Smooth muscle cell (in vitro differentiated cells): ENCODE measurements at regions not wholly inside any gene's neighbourhood (a gene's known extent, or its start where the extent isn't known, plus 50 kb on each side); places are given as distances from the start of the nearest gene placed in this dataset.
"Not testable (repeated sequence)": the region's sequence is repeated elsewhere in the genome, so short reads cannot be mapped to it uniquely, and the experiment has no call there.

Experiments used
- DNase-seq: peaks from one replicate; lab custom pipeline; 2025; ENCODE audit not compliant: unreplicated experiment; lab: John Stamatoyannopoulos, UW
- H2AFZ ChIP-seq: fragments of 200-600 bp; sonication (generic); 2 replicates; pipeline ENCODE4 v1.6.0; 2016; ENCODE audit warnings: antibody characterized with exemption, low read depth, mild to moderate bottlenecking
- H3F3A ChIP-seq: fragments of 200-600 bp; sonication (generic); 2 replicates; pipeline ENCODE4 v1.6.0; 2017; ENCODE audit warnings: antibody characterized with exemption, low read depth
- H3K27ac ChIP-seq: fragments of 200-600 bp; sonication (generic); 2 replicates; pipeline ENCODE4 v1.5.1; 2016; ENCODE audit warnings: low read depth, mild to moderate bottlenecking
- H3K27me3 ChIP-seq: fragments of 200-600 bp; sonication (generic); 2 replicates; pipeline ENCODE4 v1.6.1; 2016; ENCODE audit warnings: low read depth, mild to moderate bottlenecking
- H3K36me3 ChIP-seq: fragments of 200-600 bp; sonication (generic); 2 replicates; pipeline ENCODE4 v1.5.1; 2016; ENCODE audit warnings: low read depth
- H3K4me1 ChIP-seq: fragments of 200-600 bp; sonication (generic); 2 replicates; pipeline ENCODE4 v1.5.1; 2016; ENCODE audit warnings: low read depth
- H3K4me2 ChIP-seq: fragments of 200-600 bp; sonication (generic); 2 replicates; pipeline ENCODE4 v1.6.0; 2016; ENCODE audit warnings: mild to moderate bottlenecking
- H3K4me3 ChIP-seq: fragments of 200-600 bp; sonication (generic); 2 replicates; pipeline ENCODE4 v1.5.1; 2016; ENCODE audit warnings: mild to moderate bottlenecking
- H3K79me2 ChIP-seq: fragments of 200-600 bp; sonication (generic); 2 replicates; pipeline ENCODE4 v1.6.0; 2016; ENCODE audit warnings: low read depth, mild to moderate bottlenecking
- H3K9ac ChIP-seq: fragments of 200-600 bp; sonication (generic); 2 replicates; pipeline ENCODE4 v1.6.0; 2016; ENCODE audit warnings: low read depth
- H3K9me3 ChIP-seq: fragments of 200-600 bp; sonication (generic); replicated peaks from 2 replicates; pipeline ENCODE4 v1.5.1; 2016; ENCODE audit warnings: low read depth
- H4K20me1 ChIP-seq: fragments of 200-600 bp; sonication (generic); 2 replicates; pipeline ENCODE4 v1.6.0; 2016; ENCODE audit warnings: low read depth
- WGBS: methylation state at CpG from one replicate; pipeline ENCODE4 v1.1.7; 2016; ENCODE audit warnings: low lambda C conversion rate; 5-methylcytosine and 5-hydroxymethylcytosine counted together
- TF ChIP-seq, protein P1 (sequence below): fragments of 200-600 bp; sonication (generic); IDR thresholded peaks from 2 replicates; pipeline ENCODE4 v1.5.1; 2017; ENCODE audit warnings: borderline replicate concordance, mild to moderate bottlenecking, antibody characterized with exemption; ENCODE audit not compliant: insufficient read depth, poor library complexity, severe bottlenecking

DNA sequence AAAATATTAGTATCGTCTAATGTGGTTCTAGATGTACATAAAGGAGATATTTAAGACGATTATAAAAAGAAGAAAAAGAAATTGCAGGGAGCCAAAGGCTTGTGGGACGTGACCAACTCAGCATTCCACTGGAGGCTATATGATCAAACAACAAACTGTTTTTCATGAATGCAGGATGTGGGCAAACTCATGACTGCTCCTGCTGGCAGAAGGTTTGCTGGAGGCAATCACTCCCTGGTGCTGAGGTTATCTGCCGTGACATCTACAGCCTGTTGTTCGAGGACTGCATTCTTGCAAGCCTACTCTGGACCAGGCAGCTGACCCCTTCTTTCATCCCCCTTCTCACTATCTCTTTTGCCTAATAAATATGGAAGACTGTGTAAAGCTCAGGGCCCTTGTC lies 518.1 kb downstream of the UQCRFS1 start:
- Histone ChIP-seq H3K9me3 (no peaks in the 10 kb centered on the region), H3K4me1 (no peaks in the 10 kb centered on the region), H3K36me3 (no peaks in the 10 kb centered on the region), H3K9ac (no peak overlapping the region), H3F3A (no peaks in the 10 kb centered on the region), H3K79me2 (no peaks in the 10 kb centered on the region), H4K20me1 (no peaks in the 10 kb centered on the region), H3K4me3 (no peak overlapping the region), H3K4me2 (no peak overlapping the region), H3K27me3 (no peaks in the 10 kb centered on the region), H3K27ac (no peak overlapping the region), H2AFZ (no peak overlapping the region)
- no peak for DNase-seq
- TF ChIP-seq, protein P1, sequence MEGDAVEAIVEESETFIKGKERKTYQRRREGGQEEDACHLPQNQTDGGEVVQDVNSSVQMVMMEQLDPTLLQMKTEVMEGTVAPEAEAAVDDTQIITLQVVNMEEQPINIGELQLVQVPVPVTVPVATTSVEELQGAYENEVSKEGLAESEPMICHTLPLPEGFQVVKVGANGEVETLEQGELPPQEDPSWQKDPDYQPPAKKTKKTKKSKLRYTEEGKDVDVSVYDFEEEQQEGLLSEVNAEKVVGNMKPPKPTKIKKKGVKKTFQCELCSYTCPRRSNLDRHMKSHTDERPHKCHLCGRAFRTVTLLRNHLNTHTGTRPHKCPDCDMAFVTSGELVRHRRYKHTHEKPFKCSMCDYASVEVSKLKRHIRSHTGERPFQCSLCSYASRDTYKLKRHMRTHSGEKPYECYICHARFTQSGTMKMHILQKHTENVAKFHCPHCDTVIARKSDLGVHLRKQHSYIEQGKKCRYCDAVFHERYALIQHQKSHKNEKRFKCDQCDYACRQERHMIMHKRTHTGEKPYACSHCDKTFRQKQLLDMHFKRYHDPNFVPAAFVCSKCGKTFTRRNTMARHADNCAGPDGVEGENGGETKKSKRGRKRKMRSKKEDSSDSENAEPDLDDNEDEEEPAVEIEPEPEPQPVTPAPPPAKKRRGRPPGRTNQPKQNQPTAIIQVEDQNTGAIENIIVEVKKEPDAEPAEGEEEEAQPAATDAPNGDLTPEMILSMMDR = no peak
- 71% methylated on average over 5 of the region's 5 CpGs for WGBS

DNA sequence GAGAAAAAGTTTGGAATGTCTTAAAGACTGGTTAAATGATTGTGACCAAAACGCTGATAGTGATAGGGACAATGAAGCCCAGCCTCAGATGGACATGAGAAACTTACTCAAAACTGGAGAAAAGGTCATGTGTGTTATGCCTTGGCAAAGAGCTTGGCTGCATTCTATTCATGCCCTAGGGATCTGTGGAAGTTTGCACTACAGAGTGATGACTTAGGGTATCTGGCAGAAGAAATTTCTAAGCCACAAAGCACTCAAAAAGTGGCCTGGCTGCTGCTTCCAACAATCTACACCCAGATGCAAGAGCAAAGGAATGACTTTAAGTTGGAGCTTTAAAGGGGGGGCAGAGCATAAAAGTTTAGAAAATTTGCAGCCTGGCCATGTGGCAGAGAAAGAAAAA lies 521.3 kb downstream of the UQCRFS1 start:
- Histone ChIP-seq H2AFZ (no peak overlapping the region), H4K20me1 (no peaks in the 10 kb centered on the region), H3K9ac (no peak overlapping the region), H3K27ac (no peak overlapping the region), H3K4me3 (no peak overlapping the region), H3K4me1 (no peaks in the 10 kb centered on the region), H3K36me3 (no peaks in the 10 kb centered on the region), H3K9me3 (no peaks in the 10 kb centered on the region), H3K27me3 (no peaks in the 10 kb centered on the region), H3K79me2 (no peaks in the 10 kb centered on the region), H3K4me2 (no peak overlapping the region), H3F3A (no peaks in the 10 kb centered on the region)
- no peak for DNase-seq
- TF ChIP-seq, protein P1 = no peak
- 92% methylated on average over 1 of the region's 1 CpG for WGBS

DNA sequence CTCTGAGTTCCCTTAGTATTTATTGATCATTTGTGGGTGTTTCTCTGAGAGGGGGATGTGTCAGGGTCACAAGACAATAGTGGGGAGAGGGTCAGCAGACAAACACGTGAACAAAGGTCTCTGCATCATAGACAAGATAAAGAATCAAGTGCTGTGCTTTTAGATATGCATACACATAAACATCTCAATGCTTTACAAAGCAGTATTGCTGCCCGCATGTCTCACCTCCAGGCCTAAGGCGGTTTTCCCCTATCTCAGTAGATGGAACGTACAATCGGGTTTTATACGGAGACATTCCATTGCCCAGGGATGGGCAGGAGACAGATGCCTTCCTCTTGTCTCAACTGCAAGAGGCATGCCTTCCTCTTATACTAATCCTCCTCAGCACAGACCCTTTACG lies 523.5 kb downstream of the UQCRFS1 start:
- H3K9me3 ChIP-seq, H3K4me1 ChIP-seq, H4K20me1 ChIP-seq, H3K79me2 ChIP-seq, H3K36me3 ChIP-seq, H2AFZ ChIP-seq, H3F3A ChIP-seq, DNase-seq, H3K27ac ChIP-seq, H3K4me3 ChIP-seq, H3K9ac ChIP-seq, H3K27me3 ChIP-seq, H3K4me2 ChIP-seq: not testable (repeated sequence)
- WGBS = 85% methylated on average over 7 of the region's 7 CpGs

DNA sequence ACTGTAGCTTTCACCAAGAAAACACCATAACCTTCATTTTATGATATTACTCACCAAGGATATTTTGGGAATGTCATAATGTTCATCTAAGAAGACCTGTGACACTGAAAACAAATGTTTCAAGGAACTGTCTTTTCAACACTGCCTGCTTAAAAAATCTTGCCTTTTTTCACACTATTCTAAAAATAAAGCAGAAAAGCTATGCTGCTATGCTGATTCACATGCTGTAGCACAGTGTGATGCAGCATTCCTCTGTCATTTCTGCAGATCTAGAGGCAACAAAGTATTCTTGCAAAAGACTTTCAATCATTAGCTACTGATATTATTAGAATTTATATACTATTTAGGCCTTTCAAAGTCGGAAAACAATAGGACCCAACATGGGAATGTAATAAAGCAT lies 525.7 kb downstream of the UQCRFS1 start:
- Histone ChIP-seq H3K79me2 (no peaks in the 10 kb centered on the region), H3K4me1 (no peaks in the 10 kb centered on the region), H3K9ac (no peak overlapping the region), H3K4me3 (no peak overlapping the region), H3K36me3 (no peaks in the 10 kb centered on the region), H3K27me3 (no peaks in the 10 kb centered on the region), H3K4me2 (no peak overlapping the region), H3F3A (no peaks in the 10 kb centered on the region), H3K27ac (no peak overlapping the region), H4K20me1 (no peaks in the 10 kb centered on the region), H2AFZ (no peak overlapping the region), H3K9me3 (no peaks in the 10 kb centered on the region)
- DNase-seq = no peak
- TF ChIP-seq, protein P1 = no peak
- WGBS = 84% methylated on average over 1 of the region's 1 CpG
